Fibroblast of the aortic adventitia (primary cell): ENCODE measurements at regions not wholly inside any gene's neighbourhood (a gene's known extent, or its start where the extent isn't known, plus 50 kb on each side); places are given as distances from the start of the nearest gene placed in this dataset.

Experiments
- DNase-seq: peaks from one replicate; pipeline ENCODE4 v3.0.0-alpha.2; 2010; ENCODE audit warnings: low read depth
- H3K4me3 ChIP-seq: 2 replicates; pipeline ENCODE4 v1.5.1; 2011; ENCODE audit warnings: low read depth, mild to moderate bottlenecking, control low read depth, low read length, moderate library complexity
- TF ChIP-seq, protein P1 (sequence below): IDR thresholded peaks from 2 replicates; pipeline ENCODE4 v1.5.1; 2011; ENCODE audit warnings: mild to moderate bottlenecking, low read length, control low read depth, inconsistent platforms; ENCODE audit not compliant: insufficient read depth

DNA sequence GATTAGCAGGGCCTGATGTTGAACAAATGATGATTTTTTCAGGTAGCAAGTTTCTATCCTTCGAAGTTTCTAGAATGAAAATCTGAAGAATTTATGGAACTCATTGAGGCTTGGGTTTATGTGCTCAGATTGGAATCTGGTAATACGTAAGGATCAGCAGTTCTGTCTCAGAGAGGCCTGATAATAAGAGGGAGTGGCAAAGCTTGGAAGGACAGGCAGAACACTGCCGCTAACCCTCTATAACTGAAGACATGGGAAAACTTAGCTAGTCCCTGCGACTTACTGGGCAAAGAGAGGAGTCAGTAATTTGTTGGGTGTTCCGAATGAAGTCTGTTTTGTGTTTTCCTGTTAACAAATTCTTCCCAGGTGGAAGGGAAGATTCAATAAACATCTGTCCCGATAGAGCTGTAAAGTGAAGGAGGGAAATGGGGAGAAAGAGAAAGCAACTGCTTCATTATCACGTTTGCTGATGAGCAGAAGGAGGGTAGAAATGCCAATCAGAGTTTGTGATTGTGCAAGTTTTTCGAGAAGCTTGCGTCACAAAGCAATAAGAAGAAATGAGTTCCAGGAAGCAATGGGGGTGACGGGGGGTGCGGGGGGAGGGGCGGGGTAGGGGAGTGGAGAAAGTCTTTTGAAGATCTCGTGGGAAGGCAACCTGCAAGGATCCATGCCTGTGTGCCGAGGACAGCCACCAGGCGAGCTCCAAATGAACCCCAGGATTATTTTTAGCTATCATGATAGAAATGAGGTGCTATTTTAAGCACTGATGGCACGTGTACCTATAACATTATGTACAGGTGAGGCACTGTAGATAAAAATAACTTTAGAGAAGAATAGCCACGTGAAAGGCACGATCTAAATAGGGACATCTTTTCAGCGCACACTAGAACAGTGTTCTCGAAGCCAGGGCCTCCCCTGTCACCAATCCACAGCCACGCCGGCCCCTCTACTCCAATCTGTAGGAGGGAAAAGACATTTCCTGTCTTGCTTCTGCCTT lies 224.1 kb downstream of the FGF9 start:
- DNase-seq: no peak
- H3K4me3 ChIP-seq: no peak overlapping the region
- TF ChIP-seq, protein P1, sequence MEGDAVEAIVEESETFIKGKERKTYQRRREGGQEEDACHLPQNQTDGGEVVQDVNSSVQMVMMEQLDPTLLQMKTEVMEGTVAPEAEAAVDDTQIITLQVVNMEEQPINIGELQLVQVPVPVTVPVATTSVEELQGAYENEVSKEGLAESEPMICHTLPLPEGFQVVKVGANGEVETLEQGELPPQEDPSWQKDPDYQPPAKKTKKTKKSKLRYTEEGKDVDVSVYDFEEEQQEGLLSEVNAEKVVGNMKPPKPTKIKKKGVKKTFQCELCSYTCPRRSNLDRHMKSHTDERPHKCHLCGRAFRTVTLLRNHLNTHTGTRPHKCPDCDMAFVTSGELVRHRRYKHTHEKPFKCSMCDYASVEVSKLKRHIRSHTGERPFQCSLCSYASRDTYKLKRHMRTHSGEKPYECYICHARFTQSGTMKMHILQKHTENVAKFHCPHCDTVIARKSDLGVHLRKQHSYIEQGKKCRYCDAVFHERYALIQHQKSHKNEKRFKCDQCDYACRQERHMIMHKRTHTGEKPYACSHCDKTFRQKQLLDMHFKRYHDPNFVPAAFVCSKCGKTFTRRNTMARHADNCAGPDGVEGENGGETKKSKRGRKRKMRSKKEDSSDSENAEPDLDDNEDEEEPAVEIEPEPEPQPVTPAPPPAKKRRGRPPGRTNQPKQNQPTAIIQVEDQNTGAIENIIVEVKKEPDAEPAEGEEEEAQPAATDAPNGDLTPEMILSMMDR: no peak

DNA sequence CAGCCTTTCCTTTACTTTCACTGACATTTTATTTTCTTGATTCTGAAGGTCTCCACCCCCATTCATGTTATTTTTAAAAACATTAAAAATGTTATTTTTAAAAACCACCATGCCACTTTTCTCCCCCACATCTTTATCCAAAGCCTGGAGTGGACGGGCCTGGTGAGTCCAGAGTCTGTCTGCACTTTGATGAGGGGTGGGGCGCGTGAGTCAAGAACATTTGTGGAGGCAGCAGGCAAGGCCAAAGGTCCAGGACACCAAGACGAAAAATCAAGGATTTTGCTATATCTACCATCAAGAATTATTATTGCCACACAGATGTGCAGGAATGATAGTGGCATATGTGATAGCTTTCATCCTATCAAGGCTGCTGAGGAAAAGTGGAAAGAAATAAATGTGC lies 224.9 kb downstream of the FGF9 start:
- H3K4me3 ChIP-seq: no peak overlapping the region
- DNase-seq: no peak
- TF ChIP-seq, protein P1: no peak

DNA sequence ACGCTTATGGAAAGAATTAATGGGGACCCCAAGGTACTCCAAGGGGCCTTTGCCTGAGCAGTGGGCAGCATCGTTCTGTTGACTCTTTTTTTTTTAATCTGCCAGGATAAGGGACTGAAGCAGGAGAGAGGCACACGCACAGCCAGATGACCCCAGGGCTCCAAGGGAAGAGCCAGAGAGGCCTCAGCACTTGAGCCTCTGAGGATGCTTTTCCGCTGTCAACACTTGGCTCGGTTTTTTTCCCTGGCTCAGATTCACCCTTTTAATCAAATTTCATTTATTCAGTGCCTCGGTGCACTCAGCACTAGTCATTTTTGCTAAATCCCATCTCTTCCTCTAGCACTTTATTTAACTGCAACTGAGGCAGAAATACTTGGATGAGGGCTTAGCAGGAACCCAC lies 226.3 kb downstream of the FGF9 start:
- no peak for DNase-seq
- TF ChIP-seq, protein P1: no peak
- H3K4me3 ChIP-seq: no peak overlapping the region

DNA sequence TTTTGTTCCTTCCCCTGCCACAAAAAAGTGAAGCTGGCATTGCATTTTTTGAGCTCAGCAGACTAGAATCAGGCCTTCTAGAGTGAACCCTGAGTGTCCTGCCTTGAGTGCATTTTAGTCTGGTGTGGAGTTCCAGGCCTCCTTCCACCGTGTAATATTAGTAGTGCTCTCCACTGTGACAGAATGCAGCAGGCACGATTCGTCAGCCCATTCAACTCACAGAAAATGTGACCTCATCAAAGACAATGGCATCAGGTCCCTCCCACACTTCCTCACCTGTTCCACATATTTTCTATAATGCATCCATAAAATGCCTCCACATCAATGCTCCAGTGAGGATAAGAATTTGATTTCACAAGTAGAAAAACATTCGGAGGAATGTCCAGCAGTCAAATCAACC lies 227.6 kb downstream of the FGF9 start:
- DNase-seq: no peak
- TF ChIP-seq, protein P1: no peak
- no peak overlapping the region for H3K4me3 ChIP-seq

DNA sequence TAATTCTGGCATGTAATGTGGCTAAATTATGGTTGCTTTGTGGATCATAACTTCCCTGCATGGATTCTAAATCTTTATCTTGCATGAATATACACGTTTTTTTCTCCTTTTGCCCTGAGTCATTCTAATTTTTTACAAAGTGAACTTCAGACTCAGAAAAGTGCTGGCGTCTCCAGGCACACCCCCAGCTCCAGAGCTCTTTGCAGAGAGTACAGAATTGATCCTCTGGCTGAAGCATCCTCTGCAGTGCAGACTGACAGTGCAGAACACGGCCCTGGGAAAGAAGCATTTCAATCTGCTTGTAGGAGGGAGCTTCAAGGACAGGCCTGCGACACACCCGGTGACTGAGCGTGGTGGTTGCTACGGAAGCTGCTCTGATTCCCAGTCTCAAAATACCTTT lies 228.1 kb downstream of the FGF9 start:
- DNase-seq: no peak
- TF ChIP-seq, protein P1: no peak
- H3K4me3 ChIP-seq: no peak overlapping the region

DNA sequence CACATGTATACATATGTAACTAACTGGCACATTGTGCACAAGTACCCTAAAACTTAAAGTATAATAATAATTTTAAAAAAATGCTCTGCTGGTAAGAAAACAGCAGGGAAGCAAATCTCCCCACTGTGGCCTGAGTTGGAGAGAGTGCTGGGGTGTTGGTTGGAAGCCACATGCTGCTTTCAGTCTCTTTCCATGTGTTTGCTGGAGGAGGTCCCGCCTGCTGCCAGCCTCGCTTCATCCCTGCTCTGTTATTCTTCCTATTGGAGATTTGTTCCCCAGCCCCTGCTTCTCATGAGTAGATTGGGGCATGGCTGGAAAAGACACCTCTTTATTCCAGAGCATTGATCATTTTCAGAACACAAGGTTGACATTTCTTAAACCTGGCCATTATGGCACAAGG lies 230.5 kb downstream of the FGF9 start:
- TF ChIP-seq, protein P1: no peak
- H3K4me3 ChIP-seq: no peak overlapping the region
- DNase-seq: no peak
